ENCODE measurements at regions not wholly inside any gene's neighbourhood (a gene's known extent, or its start where the extent isn't known, plus 50 kb on each side); places are given as distances from the start of the nearest gene placed in this dataset.

- no peak for TF ChIP-seq CTCF (IDR thresholded peaks at IDR 0.05)
- no peak for TF ChIP-seq POLR2A (IDR thresholded peaks at IDR 0.05)
Observed at GRCh38 chr5:136655468-136655867, 290.1 kb upstream of the TRPC7 start.

Measured in Peyer's patch (tissue), 4 donors.